ENCODE measurements at regions not wholly inside any gene's neighbourhood (a gene's known extent, or its start where the extent isn't known, plus 50 kb on each side); places are given as distances from the start of the nearest gene placed in this dataset.

GRCh38 chr13:50613356-50613831 is 230.1 kb downstream of the DLEU7 start:
- no peak for TF ChIP-seq CTCF (IDR thresholded peaks at IDR 0.05)
- H3K27me3 Mint-ChIP-seq (ENCODE audit: low read depth, poor library complexity) = peaks cover under 1% of the 10 kb centered on the region
- no peak for DNase-seq
- peaks cover 48% of the 10 kb centered on the region for H3K4me1 Mint-ChIP-seq
- no peaks in the 10 kb centered on the region for H3K36me3 Mint-ChIP-seq (ENCODE audit: low read depth)
- no peaks in the 10 kb centered on the region for H3K9me3 Mint-ChIP-seq
- H3K4me3 Mint-ChIP-seq = no peak overlapping the region
- no peak overlapping the region for H3K27ac Mint-ChIP-seq

GRCh38 chr13:50615234-50615633 is 228.3 kb downstream of the DLEU7 start:
- Mint-ChIP-seq H3K4me1 (peaks cover 31% of the 10 kb centered on the region), H3K27ac (no peak overlapping the region), H3K27me3 (ENCODE audit: low read depth, poor library complexity) (no peaks in the 10 kb centered on the region), H3K9me3 (no peaks in the 10 kb centered on the region), H3K36me3 (ENCODE audit: low read depth) (no peaks in the 10 kb centered on the region), H3K4me3 (no peak overlapping the region)
- TF ChIP-seq CTCF (IDR thresholded peaks at IDR 0.05) = no peak
- DNase-seq = no peak

DNA sequence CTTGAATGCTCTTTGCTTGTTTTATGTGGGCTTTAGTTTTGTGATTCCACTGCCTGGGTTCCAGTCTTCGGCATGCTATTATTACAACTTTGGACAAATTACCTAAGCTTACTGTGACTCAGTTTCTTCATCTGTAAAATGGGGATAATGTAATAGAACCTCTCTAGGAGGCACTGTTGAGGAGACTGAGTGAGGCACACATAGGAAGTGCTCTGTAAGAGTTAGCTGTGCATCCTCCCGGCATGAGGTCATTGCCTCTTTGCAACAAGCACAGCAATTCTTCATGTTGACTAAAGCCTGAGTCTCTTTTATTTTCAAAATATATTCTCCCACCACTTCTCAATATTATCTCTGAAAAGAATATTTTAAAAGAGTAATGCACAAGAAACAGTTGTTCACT is 227.4 kb downstream of the DLEU7 start:
- no peak overlapping the region for H3K27ac Mint-ChIP-seq
- no peak for TF ChIP-seq CTCF (IDR thresholded peaks at IDR 0.05)
- H3K4me3 Mint-ChIP-seq = no peak overlapping the region
- H3K27me3 Mint-ChIP-seq (ENCODE audit: low read depth, poor library complexity) = no peaks in the 10 kb centered on the region
- no peaks in the 10 kb centered on the region for H3K36me3 Mint-ChIP-seq (ENCODE audit: low read depth)
- peaks cover 31% of the 10 kb centered on the region for H3K4me1 Mint-ChIP-seq
- DNase-seq = no peak
- H3K9me3 Mint-ChIP-seq = no peaks in the 10 kb centered on the region

DNA sequence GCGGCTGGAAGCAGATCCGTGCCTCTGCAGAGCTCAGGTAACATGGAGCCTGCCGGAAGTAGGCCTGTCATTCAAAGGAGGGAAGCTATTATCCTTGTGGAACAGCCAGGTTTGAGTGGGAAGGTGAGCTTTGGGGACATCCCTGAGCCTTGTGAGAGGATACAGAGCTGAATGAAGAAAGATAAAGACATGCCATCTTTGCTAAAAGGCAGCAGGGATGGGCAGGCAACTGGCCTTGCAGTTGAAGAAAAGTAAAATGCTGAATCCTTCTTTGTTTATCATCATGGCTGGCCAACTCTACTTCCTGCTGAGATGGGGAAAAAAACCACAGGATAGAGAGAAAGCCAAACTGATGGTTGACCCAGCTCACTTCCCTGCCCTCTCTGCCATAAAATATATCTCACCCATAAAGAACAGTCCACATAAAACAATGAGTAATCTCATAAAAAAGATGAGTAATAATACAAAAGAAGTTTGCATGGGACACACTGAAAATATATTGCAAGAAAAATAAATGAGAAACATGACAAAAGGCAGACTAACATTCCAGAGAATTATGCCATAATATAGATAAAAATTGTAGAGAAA is 226.3 kb downstream of the DLEU7 start:
- H3K4me1 Mint-ChIP-seq = peaks cover 24% of the 10 kb centered on the region
- no peak overlapping the region for H3K27ac Mint-ChIP-seq
- no peak overlapping the region for H3K4me3 Mint-ChIP-seq
- no peaks in the 10 kb centered on the region for H3K9me3 Mint-ChIP-seq
- H3K36me3 Mint-ChIP-seq (ENCODE audit: low read depth) = no peaks in the 10 kb centered on the region
- H3K27me3 Mint-ChIP-seq (ENCODE audit: low read depth, poor library complexity) = no peaks in the 10 kb centered on the region
- no peak for TF ChIP-seq CTCF (IDR thresholded peaks at IDR 0.05)
- no peak for DNase-seq

- TF ChIP-seq CTCF (IDR thresholded peaks at IDR 0.05) = no peak
- Mint-ChIP-seq H3K27me3 (ENCODE audit: low read depth, poor library complexity) (no peaks in the 10 kb centered on the region), H3K27ac (no peak overlapping the region), H3K4me1 (peaks cover 19% of the 10 kb centered on the region), H3K9me3 (no peaks in the 10 kb centered on the region), H3K36me3 (ENCODE audit: low read depth) (no peaks in the 10 kb centered on the region), H3K4me3 (no peak overlapping the region)
- no peak for DNase-seq
Observed at GRCh38 chr13:50618206-50618605, 225.3 kb downstream of the DLEU7 start.

- Mint-ChIP-seq H3K27me3 (ENCODE audit: low read depth, poor library complexity) (no peaks in the 10 kb centered on the region), H3K36me3 (ENCODE audit: low read depth) (peaks cover 6% of the 10 kb centered on the region), H3K27ac (no peak overlapping the region), H3K4me3 (no peak overlapping the region), H3K9me3 (peaks cover 17% of the 10 kb centered on the region), H3K4me1 (peaks cover 13% of the 10 kb centered on the region)
- TF ChIP-seq CTCF (IDR thresholded peaks at IDR 0.05) = no peak
- no peak for DNase-seq
Observed at GRCh38 chr13:50626101-50626547, 217.4 kb downstream of the DLEU7 start.

All from nephron progenitor cell (in vitro differentiated cells).